ENCODE measurements at regions not wholly inside any gene's neighbourhood (a gene's known extent, or its start where the extent isn't known, plus 50 kb on each side); places are given as distances from the start of the nearest gene placed in this dataset.
A peak's percentile ranks its signal among the peaks of the same experiment; 100 is the strongest.
"Not testable (repeated sequence)": the region's sequence is repeated elsewhere in the genome, so short reads cannot be mapped to it uniquely, and the experiment has no call there.

- DNase-seq (ENCODE audit: low read depth) = not testable (repeated sequence)
Measured at GRCh38 chr3:143175940-143176894, 56.6 kb downstream of the CHST2 start.

- DNase-seq (ENCODE audit: low read depth) = not testable (repeated sequence)
Measured at GRCh38 chr3:143177965-143178364, 58.4 kb downstream of the CHST2 start.

GRCh38 chr3:143178775-143179548 is 59.4 kb downstream of the CHST2 start:
- DNase-seq (ENCODE audit: low read depth) = not testable (repeated sequence)

- DNase-seq (ENCODE audit: low read depth) = no peak
Measured at GRCh38 chr3:143179603-143180002, 60.0 kb downstream of the CHST2 start.

GRCh38 chr3:143180860-143181259 is 61.3 kb downstream of the CHST2 start:
- DNase-seq (ENCODE audit: low read depth) = not testable (repeated sequence)

- DNase-seq (ENCODE audit: low read depth) = not testable (repeated sequence)
Measured at GRCh38 chr3:143181977-143182376, 62.4 kb downstream of the CHST2 start.

- DNase-seq (ENCODE audit: low read depth) = no peak
Measured at GRCh38 chr3:143182866-143183664, 63.5 kb downstream of the CHST2 start.

GRCh38 chr3:143183665-143183964 is 64.0 kb downstream of the CHST2 start:
- no peak for DNase-seq (ENCODE audit: low read depth)

GRCh38 chr3:143184099-143184498 is 64.5 kb downstream of the CHST2 start:
- DNase-seq (ENCODE audit: low read depth) = no peak

GRCh38 chr3:143185401-143185800 is 65.8 kb downstream of the CHST2 start:
- DNase-seq (ENCODE audit: low read depth) = no peak

- DNase-seq (ENCODE audit: low read depth) = no peak
Measured at GRCh38 chr3:143187111-143187510, 67.5 kb downstream of the CHST2 start.

GRCh38 chr3:143188881-143189280 is 69.3 kb downstream of the CHST2 start:
- no peak for DNase-seq (ENCODE audit: low read depth)

- DNase-seq (ENCODE audit: low read depth) = no peak
Measured at GRCh38 chr3:143190101-143190500, 70.5 kb downstream of the CHST2 start.

GRCh38 chr3:143192193-143192592 is 72.6 kb downstream of the CHST2 start:
- no peak for DNase-seq (ENCODE audit: low read depth)

- DNase-seq (ENCODE audit: low read depth) = no peak
Measured at GRCh38 chr3:143200001-143200924, 80.7 kb downstream of the CHST2 start.

- no peak for DNase-seq (ENCODE audit: low read depth)
Measured at GRCh38 chr3:143201045-143201444, 81.5 kb downstream of the CHST2 start.

GRCh38 chr3:143201870-143202752 is 82.5 kb downstream of the CHST2 start:
- DNase-seq (ENCODE audit: low read depth) = peak; percentile 22

- DNase-seq (ENCODE audit: low read depth) = no peak
Measured at GRCh38 chr3:143203142-143203541, 83.6 kb downstream of the CHST2 start.

GRCh38 chr3:143203848-143204247 is 84.3 kb downstream of the CHST2 start:
- peak; percentile 54 for DNase-seq (ENCODE audit: low read depth)

- no peak for DNase-seq (ENCODE audit: low read depth)
Measured at GRCh38 chr3:143206955-143207337, 87.4 kb downstream of the CHST2 start.

All from RPMI7951 (cell line).